Gastroesophageal sphincter (tissue), 4 donors: ENCODE measurements at regions not wholly inside any gene's neighbourhood (a gene's known extent, or its start where the extent isn't known, plus 50 kb on each side); places are given as distances from the start of the nearest gene placed in this dataset.

Experiments used
- ATAC-seq: fragments of 150-250 bp; one replicate; pipeline ENCODE4 v1.9.1; 2016; ENCODE audit warnings: mild to moderate bottlenecking, moderate library complexity
- H3K27ac ChIP-seq, 4 donors: fragments of 200-600 bp; sonication (generic) in 3 of 4; 1 replicate in 3 of 4; 2 replicates in 1 of 4; pipeline ENCODE4 v1.5.1; 2016 to 2019
- H3K27me3 ChIP-seq: fragments of 200-600 bp; sonication (generic); one replicate; pipeline ENCODE4 v1.5.1; 2019
- H3K36me3 ChIP-seq, 2 donors: fragments of 200-600 bp; sonication (generic); one replicate each; pipeline ENCODE4 v1.5.1; 2019; ENCODE audit warnings: control low read depth in 1 of 2
- H3K4me1 ChIP-seq, 3 donors: fragments of 200-600 bp; sonication (generic); 1 replicate in 2 of 3; 2 replicates in 1 of 3; pipeline ENCODE4 v1.5.1; 2016 to 2019; ENCODE audit warnings: control low read depth in 2 of 3
- H3K4me3 ChIP-seq, 2 donors: fragments of 200-600 bp; sonication (generic); one replicate each; pipeline ENCODE4 v1.5.1; 2019; ENCODE audit warnings: mild to moderate bottlenecking in 1 of 2, moderate library complexity in 1 of 2
- H3K9me3 ChIP-seq, 3 donors: fragments of 200-600 bp; sonication (generic); one replicate each; pipeline ENCODE4 v1.5.1; 2017 to 2019; ENCODE audit warnings: control low read depth in 2 of 3
- EP300 ChIP-seq: sonication (generic); formaldehyde crosslinking; IDR thresholded peaks from one replicate; pipeline ENCODE4 v1.6.1; 2017; ENCODE audit warnings: antibody characterized with exemption, mild to moderate bottlenecking
- POLR2A ChIP-seq, 2 donors: fragments of 450-650 bp; IDR thresholded peaks; one replicate each; pipeline ENCODE4 v1.6.1; 2017; ENCODE audit warnings: antibody characterized with exemption in 2 of 2, mild to moderate bottlenecking in 2 of 2, moderate library complexity in 1 of 2
- POLR2AphosphoS5 ChIP-seq: sonication (generic); formaldehyde crosslinking; IDR thresholded peaks from one replicate; pipeline ENCODE4 v1.6.1; 2017; ENCODE audit warnings: antibody characterized with exemption
- WGBS, 2 donors: methylation state at CpG; one replicate each; pipeline ENCODE4 v1.1.5; 2018; ENCODE audit warnings: low coverage in 1 of 2; 5-methylcytosine and 5-hydroxymethylcytosine counted together
- TF ChIP-seq, protein P1 (sequence below), 4 experiments: fragments of 200-600 bp in 2 of 4; fragments of 450-650 bp in 2 of 4; sonication (generic) in 1 of 4; IDR thresholded peaks; one replicate each; pipeline ENCODE4 v1.5.1; 2017 to 2019; ENCODE audit warnings: antibody characterized with exemption in 4 of 4, mild to moderate bottlenecking in 2 of 4, moderate library complexity in 2 of 4

DNA sequence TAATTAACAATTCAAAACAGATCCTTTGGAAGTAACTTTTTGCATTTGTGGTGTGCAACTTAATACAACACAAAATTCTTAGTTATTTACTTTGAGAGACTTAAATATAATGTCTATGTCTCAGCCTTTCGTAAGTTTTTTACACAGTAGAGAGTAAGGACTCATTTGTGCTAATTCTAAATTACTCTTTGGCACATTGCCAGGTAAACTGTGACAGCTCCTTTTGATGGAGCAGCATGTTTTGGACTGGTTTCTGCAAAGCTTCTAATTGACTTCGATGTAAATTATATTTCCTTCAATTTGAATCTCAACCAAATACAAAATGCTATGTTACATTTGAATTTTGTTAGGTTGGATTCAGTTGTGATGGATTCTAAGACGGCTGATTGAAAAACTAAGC is 450.7 kb upstream of the OPRM1 start:
- Histone ChIP-seq H3K27me3 (no peaks in the 10 kb centered on the region), H3K36me3 (no peaks in the 10 kb centered on the region), H3K27ac (no peak overlapping the region), H3K9me3 (no peaks in the 10 kb centered on the region), H3K4me1 (no peaks in the 10 kb centered on the region), H3K4me3 (no peak overlapping the region)
- ATAC-seq: no peak
- WGBS, 2 donors: 67 to 80% methylated on average over 3 of the region's 3 CpGs
- TF ChIP-seq EP300 (no peak), POLR2AphosphoS5 (no peak), POLR2A (IDR thresholded peaks at IDR 0.05) (no peak)

DNA sequence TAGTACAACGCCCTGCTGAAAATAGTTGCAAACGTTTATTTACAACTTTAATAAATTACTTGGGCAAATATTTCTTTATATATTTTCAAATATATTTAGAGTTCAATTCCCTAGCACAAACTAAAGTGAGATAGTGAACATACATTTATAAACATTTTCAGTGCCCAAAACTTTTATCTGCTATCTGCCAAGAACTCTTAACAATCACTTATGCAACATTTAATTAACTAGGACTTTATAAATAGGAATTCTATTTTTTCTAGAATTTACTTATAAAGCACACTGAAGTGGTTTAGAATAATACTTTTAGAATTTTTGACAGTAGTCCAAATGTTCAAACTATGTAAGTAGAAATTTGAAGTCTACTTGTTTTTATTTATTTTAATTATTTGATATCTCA is 452.6 kb upstream of the RGS17 start:
- no peak for ATAC-seq
- Histone ChIP-seq H3K36me3 (no peaks in the 10 kb centered on the region), H3K9me3 (peaks cover 0 to 7% (median 0%) of the 10 kb centered on the region in 3 donors), H3K4me3 (no peak overlapping the region), H3K4me1 (no peaks in the 10 kb centered on the region), H3K27ac (no peak overlapping the region), H3K27me3 (no peaks in the 10 kb centered on the region)
- TF ChIP-seq, protein P1, sequence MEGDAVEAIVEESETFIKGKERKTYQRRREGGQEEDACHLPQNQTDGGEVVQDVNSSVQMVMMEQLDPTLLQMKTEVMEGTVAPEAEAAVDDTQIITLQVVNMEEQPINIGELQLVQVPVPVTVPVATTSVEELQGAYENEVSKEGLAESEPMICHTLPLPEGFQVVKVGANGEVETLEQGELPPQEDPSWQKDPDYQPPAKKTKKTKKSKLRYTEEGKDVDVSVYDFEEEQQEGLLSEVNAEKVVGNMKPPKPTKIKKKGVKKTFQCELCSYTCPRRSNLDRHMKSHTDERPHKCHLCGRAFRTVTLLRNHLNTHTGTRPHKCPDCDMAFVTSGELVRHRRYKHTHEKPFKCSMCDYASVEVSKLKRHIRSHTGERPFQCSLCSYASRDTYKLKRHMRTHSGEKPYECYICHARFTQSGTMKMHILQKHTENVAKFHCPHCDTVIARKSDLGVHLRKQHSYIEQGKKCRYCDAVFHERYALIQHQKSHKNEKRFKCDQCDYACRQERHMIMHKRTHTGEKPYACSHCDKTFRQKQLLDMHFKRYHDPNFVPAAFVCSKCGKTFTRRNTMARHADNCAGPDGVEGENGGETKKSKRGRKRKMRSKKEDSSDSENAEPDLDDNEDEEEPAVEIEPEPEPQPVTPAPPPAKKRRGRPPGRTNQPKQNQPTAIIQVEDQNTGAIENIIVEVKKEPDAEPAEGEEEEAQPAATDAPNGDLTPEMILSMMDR (IDR thresholded peaks at IDR 0.05): no peak
- TF ChIP-seq EP300 (no peak), POLR2A (IDR thresholded peaks at IDR 0.05) (no peak), POLR2AphosphoS5 (no peak)
- WGBS, 2 donors: 70 to 94% methylated on average over 2 of the region's 2 CpGs

DNA sequence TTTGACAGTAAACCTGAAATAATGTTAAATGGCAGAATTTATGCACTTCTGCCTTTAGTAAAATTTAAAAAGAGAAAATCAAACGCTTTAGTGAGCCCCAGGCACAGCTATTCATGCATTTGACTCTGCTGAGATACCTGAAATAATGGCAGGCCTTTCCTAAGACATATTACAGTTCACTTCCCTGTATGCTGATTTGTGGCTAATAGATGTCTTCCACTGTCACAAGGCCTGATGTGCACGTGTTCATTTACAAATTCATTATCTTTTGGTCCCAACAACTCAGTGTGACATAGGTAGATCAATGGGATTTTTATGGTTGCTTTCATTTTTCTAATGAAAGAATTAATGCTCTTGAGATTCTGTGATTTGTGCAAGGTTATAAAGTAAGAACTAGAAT is 449.7 kb upstream of the RGS17 start:
- H3K27ac ChIP-seq: no peak overlapping the region
- WGBS, 2 donors: 63 to 83% methylated on average over 2 of the region's 2 CpGs
- no peak for ATAC-seq
- H3K4me1 ChIP-seq: no peaks in the 10 kb centered on the region
- no peaks in the 10 kb centered on the region for H3K27me3 ChIP-seq
- peaks cover 0 to 7% (median 0%) of the 10 kb centered on the region in 3 donors for H3K9me3 ChIP-seq
- H3K4me3 ChIP-seq: no peak overlapping the region
- TF ChIP-seq, protein P1 (IDR thresholded peaks at IDR 0.05): no peak
- TF ChIP-seq POLR2AphosphoS5 (no peak), POLR2A (IDR thresholded peaks at IDR 0.05) (no peak), EP300 (no peak)
- H3K36me3 ChIP-seq: no peaks in the 10 kb centered on the region

DNA sequence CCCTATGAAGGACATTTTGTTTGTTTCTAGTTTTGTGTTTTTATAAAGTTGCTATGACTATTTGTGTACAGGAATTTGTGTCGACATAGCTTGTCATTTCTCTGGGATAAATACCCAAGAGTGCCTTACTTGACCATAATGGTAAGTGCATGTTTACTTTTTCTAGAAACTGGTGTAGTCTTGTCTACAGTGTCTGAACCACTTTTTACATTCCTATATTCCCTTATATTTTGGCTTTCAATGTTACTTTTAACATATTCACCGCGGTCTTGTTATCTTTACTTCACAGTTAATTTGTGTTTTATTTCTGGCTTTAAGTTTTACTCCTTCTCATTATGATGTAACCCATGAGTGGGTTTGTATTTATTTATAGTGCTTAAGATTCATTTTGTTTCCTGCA is 444.4 kb upstream of the RGS17 start:
- peaks cover 0 to 7% (median 0%) of the 10 kb centered on the region in 3 donors for H3K9me3 ChIP-seq
- no peak for ATAC-seq
- no peaks in the 10 kb centered on the region for H3K27me3 ChIP-seq
- WGBS, 2 donors: 77 to 93% methylated on average over 3 of the region's 3 CpGs
- no peaks in the 10 kb centered on the region for H3K4me1 ChIP-seq
- H3K36me3 ChIP-seq: no peaks in the 10 kb centered on the region
- H3K4me3 ChIP-seq: no peak overlapping the region
- TF ChIP-seq POLR2A (IDR thresholded peaks at IDR 0.05) (no peak), POLR2AphosphoS5 (no peak), EP300 (no peak)
- TF ChIP-seq, protein P1 (IDR thresholded peaks at IDR 0.05): no peak
- H3K27ac ChIP-seq: no peak overlapping the region

DNA sequence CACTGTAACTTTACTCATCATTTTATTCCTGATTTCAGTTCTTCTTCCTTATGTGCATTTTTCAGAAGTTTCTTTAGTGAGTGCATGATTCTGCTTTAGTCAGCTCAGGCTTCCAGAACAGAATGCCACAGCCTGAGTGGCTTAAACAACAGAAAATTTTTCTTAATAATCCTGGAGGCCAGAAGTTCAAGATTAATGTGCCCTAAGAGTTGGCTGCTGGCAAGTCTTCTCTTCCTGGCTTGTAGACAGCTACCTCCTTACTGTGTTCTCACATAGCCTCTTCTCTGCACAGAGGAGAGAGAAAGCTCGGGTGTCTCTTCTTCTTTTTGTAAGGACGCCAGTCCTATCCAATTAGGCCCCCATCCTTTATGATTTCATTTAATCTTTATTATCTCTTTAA is 443.1 kb upstream of the RGS17 start:
- H3K36me3 ChIP-seq: no peaks in the 10 kb centered on the region
- WGBS, 2 donors: 33 to 62% methylated on average over 1 to 2 of the region's 2 CpGs
- H3K4me1 ChIP-seq: no peaks in the 10 kb centered on the region
- H3K9me3 ChIP-seq: peaks cover 0 to 3% (median 0%) of the 10 kb centered on the region in 3 donors
- no peaks in the 10 kb centered on the region for H3K27me3 ChIP-seq
- no peak overlapping the region for H3K27ac ChIP-seq
- no peak for ATAC-seq
- H3K4me3 ChIP-seq: no peak overlapping the region
- TF ChIP-seq EP300 (no peak), POLR2A (IDR thresholded peaks at IDR 0.05) (no peak), POLR2AphosphoS5 (no peak)
- TF ChIP-seq, protein P1 (IDR thresholded peaks at IDR 0.05): no peak
